H1 (cell line): ENCODE measurements at regions not wholly inside any gene's neighbourhood (a gene's known extent, or its start where the extent isn't known, plus 50 kb on each side); places are given as distances from the start of the nearest gene placed in this dataset.

Source experiments
- MAX ChIP-seq: IDR thresholded peaks from 2 replicates; pipeline ENCODE4 v1.6.1; 2012; ENCODE audit warnings: inconsistent platforms
- POLR2AphosphoS5 ChIP-seq: IDR thresholded peaks from 2 replicates; pipeline ENCODE4 v1.6.1; 2011; ENCODE audit warnings: low read depth, low read length
- RAD21 ChIP-seq, 2 experiments: IDR thresholded peaks in 1 of 2; conservative IDR thresholded peaks in 1 of 2; 2 replicates each; pipeline ENCODE4 v1.6.1; 2011; ENCODE audit warnings: low read depth in 2 of 2, low read length in 2 of 2, improper control_type of control experiment in 1 of 2, inconsistent platforms in 1 of 2, mild to moderate bottlenecking in 1 of 2, moderate library complexity in 1 of 2
- SIN3A ChIP-seq, 2 experiments: IDR thresholded peaks in 1 of 2; conservative IDR thresholded peaks in 1 of 2; 2 replicates each; pipeline ENCODE4 v1.6.1; 2011 to 2012; ENCODE audit warnings: low read length in 2 of 2, improper control_type of control experiment in 1 of 2, low read depth in 1 of 2, mild to moderate bottlenecking in 1 of 2

- TF ChIP-seq MAX (no peak), POLR2AphosphoS5 (no peak), SIN3A (conservative IDR thresholded peaks at IDR 0.05 in 1 of 2, IDR thresholded peaks at IDR 0.05 in 1 of 2; ENCODE audit: low read depth in 1 of 2, low read length in 2 of 2) (no peak), RAD21 (IDR thresholded peaks at IDR 0.05 in 1 of 2, conservative IDR thresholded peaks at IDR 0.05 in 1 of 2; ENCODE audit: low read depth in 2 of 2, low read length in 2 of 2) (no peak)
These were observed 55.9 kb upstream of the ERCC6L2 start for GRCh38 chr9:95819636-95820035.
